ENCODE measurements at regions not wholly inside any gene's neighbourhood (a gene's known extent, or its start where the extent isn't known, plus 50 kb on each side); places are given as distances from the start of the nearest gene placed in this dataset.
"Not testable (repeated sequence)": the region's sequence is repeated elsewhere in the genome, so short reads cannot be mapped to it uniquely, and the experiment has no call there.

GRCh38 chr3:34169636-34170035, 371.2 kb downstream of the PDCD6IP start:
- H3K27ac Mint-ChIP-seq, DNase-seq, H3K36me3 Mint-ChIP-seq, H3K4me3 Mint-ChIP-seq, H3K27me3 Mint-ChIP-seq, CTCF ChIA-PET, H3K9me3 Mint-ChIP-seq, H3K4me1 Mint-ChIP-seq: not testable (repeated sequence)

GRCh38 chr3:34174740-34175139, 376.3 kb downstream of the PDCD6IP start:
- CTCF ChIA-PET, result no interaction called here
- no peaks in the 10 kb centered on the region for H3K4me1 Mint-ChIP-seq
- no peak overlapping the region for H3K27ac Mint-ChIP-seq
- peaks cover 3% of the 10 kb centered on the region for H3K9me3 Mint-ChIP-seq
- no peaks in the 10 kb centered on the region for H3K27me3 Mint-ChIP-seq
- H3K36me3 Mint-ChIP-seq, result no peaks in the 10 kb centered on the region
- DNase-seq, result no peak
- H3K4me3 Mint-ChIP-seq, result no peak overlapping the region

- H3K27ac Mint-ChIP-seq, result no peak overlapping the region
- CTCF ChIA-PET, result no interaction called here
- no peak overlapping the region for H3K4me3 Mint-ChIP-seq
- DNase-seq, result no peak
- H3K9me3 Mint-ChIP-seq, result peaks cover 3% of the 10 kb centered on the region
- H3K36me3 Mint-ChIP-seq, result no peaks in the 10 kb centered on the region
- H3K27me3 Mint-ChIP-seq, result no peaks in the 10 kb centered on the region
- no peaks in the 10 kb centered on the region for H3K4me1 Mint-ChIP-seq
Observed at GRCh38 chr3:34175636-34176176, 377.3 kb downstream of the PDCD6IP start.

- no peaks in the 10 kb centered on the region for H3K27me3 Mint-ChIP-seq
- CTCF ChIA-PET, result no interaction called here
- H3K9me3 Mint-ChIP-seq, result peaks cover 3% of the 10 kb centered on the region
- no peaks in the 10 kb centered on the region for H3K4me1 Mint-ChIP-seq
- DNase-seq, result no peak
- H3K4me3 Mint-ChIP-seq, result no peak overlapping the region
- H3K27ac Mint-ChIP-seq, result no peak overlapping the region
- H3K36me3 Mint-ChIP-seq, result no peaks in the 10 kb centered on the region
Observed at GRCh38 chr3:34176723-34177122, 378.3 kb downstream of the PDCD6IP start.

GRCh38 chr3:34178415-34178814, 380.0 kb downstream of the PDCD6IP start:
- H3K9me3 Mint-ChIP-seq, result peaks cover 3% of the 10 kb centered on the region
- no peaks in the 10 kb centered on the region for H3K36me3 Mint-ChIP-seq
- no peak overlapping the region for H3K27ac Mint-ChIP-seq
- no peaks in the 10 kb centered on the region for H3K4me1 Mint-ChIP-seq
- CTCF ChIA-PET, result no interaction called here
- no peak overlapping the region for H3K4me3 Mint-ChIP-seq
- DNase-seq, result no peak
- H3K27me3 Mint-ChIP-seq, result no peaks in the 10 kb centered on the region

GRCh38 chr3:34179716-34180115, 381.3 kb downstream of the PDCD6IP start:
- Mint-ChIP-seq H3K4me1 (no peaks in the 10 kb centered on the region), H3K9me3 (no peaks in the 10 kb centered on the region), H3K4me3 (no peak overlapping the region), H3K36me3 (no peaks in the 10 kb centered on the region), H3K27ac (no peak overlapping the region), H3K27me3 (peaks cover 7% of the 10 kb centered on the region)
- DNase-seq, result no peak
- CTCF ChIA-PET, result no interaction called here

GRCh38 chr3:34180532-34180931, 382.1 kb downstream of the PDCD6IP start:
- CTCF ChIA-PET, result no interaction called here
- Mint-ChIP-seq H3K9me3 (no peaks in the 10 kb centered on the region), H3K4me1 (no peaks in the 10 kb centered on the region), H3K36me3 (no peaks in the 10 kb centered on the region), H3K4me3 (no peak overlapping the region), H3K27me3 (peaks cover 7% of the 10 kb centered on the region), H3K27ac (no peak overlapping the region)
- no peak for DNase-seq

GRCh38 chr3:34183114-34183513, 384.7 kb downstream of the PDCD6IP start:
- Mint-ChIP-seq H3K9me3 (no peaks in the 10 kb centered on the region), H3K36me3 (no peaks in the 10 kb centered on the region)

GRCh38 chr3:34183611-34184340, 385.3 kb downstream of the PDCD6IP start:
- CTCF ChIA-PET, result interaction anchor here (0.6 kb wide), 1 partner anchor 415 kb away, joined by 3 read pairs; no protein-coding TSS in a partner anchor
- Mint-ChIP-seq H3K36me3 (no peaks in the 10 kb centered on the region), H3K9me3 (no peaks in the 10 kb centered on the region), H3K27me3 (peaks cover 10% of the 10 kb centered on the region), H3K4me3 (no peak overlapping the region), H3K4me1 (no peaks in the 10 kb centered on the region), H3K27ac (no peak overlapping the region)
- no peak for DNase-seq

More at GRCh38 chr3:34183114-34183513, 384.7 kb downstream of the PDCD6IP start:
- H3K27ac Mint-ChIP-seq, result no peak overlapping the region
- no peak overlapping the region for H3K4me3 Mint-ChIP-seq
- CTCF ChIA-PET, result no interaction called here
- no peaks in the 10 kb centered on the region for H3K4me1 Mint-ChIP-seq
- no peak for DNase-seq
- H3K27me3 Mint-ChIP-seq, result peaks cover 10% of the 10 kb centered on the region

- H3K36me3 Mint-ChIP-seq, result no peaks in the 10 kb centered on the region
- H3K4me3 Mint-ChIP-seq, result no peak overlapping the region
- peaks cover 10% of the 10 kb centered on the region for H3K27me3 Mint-ChIP-seq
- no peaks in the 10 kb centered on the region for H3K9me3 Mint-ChIP-seq
- no peak for DNase-seq
- H3K27ac Mint-ChIP-seq, result no peak overlapping the region
- no peaks in the 10 kb centered on the region for H3K4me1 Mint-ChIP-seq
- CTCF ChIA-PET, result interaction anchor here (0.6 kb wide), 1 partner anchor 187 kb away, joined by 4 read pairs; no protein-coding TSS in a partner anchor
Observed at GRCh38 chr3:34185301-34185700, 386.9 kb downstream of the PDCD6IP start.

GRCh38 chr3:34189133-34189532, 390.7 kb downstream of the PDCD6IP start:
- no peak for DNase-seq
- CTCF ChIA-PET, result no interaction called here
- H3K9me3 Mint-ChIP-seq, result no peaks in the 10 kb centered on the region
- H3K4me3 Mint-ChIP-seq, result no peak overlapping the region
- no peak overlapping the region for H3K27ac Mint-ChIP-seq
- no peaks in the 10 kb centered on the region for H3K36me3 Mint-ChIP-seq
- H3K4me1 Mint-ChIP-seq, result no peaks in the 10 kb centered on the region
- peaks cover 6% of the 10 kb centered on the region for H3K27me3 Mint-ChIP-seq

- H3K27ac Mint-ChIP-seq, result no peak overlapping the region
- H3K9me3 Mint-ChIP-seq, result no peaks in the 10 kb centered on the region
- H3K4me1 Mint-ChIP-seq, result no peaks in the 10 kb centered on the region
- DNase-seq, result no peak
- CTCF ChIA-PET, result no interaction called here
- H3K27me3 Mint-ChIP-seq, result no peaks in the 10 kb centered on the region
- no peaks in the 10 kb centered on the region for H3K36me3 Mint-ChIP-seq
- H3K4me3 Mint-ChIP-seq, result no peak overlapping the region
Observed at GRCh38 chr3:34196914-34197313, 398.5 kb downstream of the PDCD6IP start.

GRCh38 chr3:34198309-34198708, 399.9 kb downstream of the PDCD6IP start:
- DNase-seq, result no peak
- Mint-ChIP-seq H3K9me3 (no peaks in the 10 kb centered on the region), H3K27ac (no peak overlapping the region), H3K4me1 (no peaks in the 10 kb centered on the region), H3K36me3 (no peaks in the 10 kb centered on the region), H3K4me3 (no peak overlapping the region), H3K27me3 (peaks cover 4% of the 10 kb centered on the region)
- CTCF ChIA-PET, result no interaction called here

GRCh38 chr3:34200576-34200975, 402.1 kb downstream of the PDCD6IP start:
- no peaks in the 10 kb centered on the region for H3K4me1 Mint-ChIP-seq
- no peak overlapping the region for H3K27ac Mint-ChIP-seq
- DNase-seq, result no peak
- H3K9me3 Mint-ChIP-seq, result no peaks in the 10 kb centered on the region
- no peaks in the 10 kb centered on the region for H3K36me3 Mint-ChIP-seq
- no peak overlapping the region for H3K4me3 Mint-ChIP-seq
- CTCF ChIA-PET, result no interaction called here
- H3K27me3 Mint-ChIP-seq, result peaks cover 4% of the 10 kb centered on the region

- CTCF ChIA-PET, result interaction anchor here (1.0 kb wide), 1 partner anchor 95 kb away, joined by 3 read pairs; no protein-coding TSS in a partner anchor
- Mint-ChIP-seq H3K27me3 (peaks cover 4% of the 10 kb centered on the region), H3K4me1 (no peaks in the 10 kb centered on the region), H3K4me3 (no peak overlapping the region), H3K9me3 (no peaks in the 10 kb centered on the region), H3K36me3 (no peaks in the 10 kb centered on the region), H3K27ac (no peak overlapping the region)
- no peak for DNase-seq
Observed at GRCh38 chr3:34202975-34203374, 404.5 kb downstream of the PDCD6IP start.
